Esophagus muscularis mucosa (tissue), 4 donors: ENCODE measurements at regions not wholly inside any gene's neighbourhood (a gene's known extent, or its start where the extent isn't known, plus 50 kb on each side); places are given as distances from the start of the nearest gene placed in this dataset.

ENCODE experiments used
- EP300 ChIP-seq: sonication (generic); formaldehyde crosslinking; IDR thresholded peaks from one replicate; pipeline ENCODE4 v1.6.1; 2017; ENCODE audit warnings: antibody characterized with exemption
- POLR2A ChIP-seq: fragments of 450-650 bp; IDR thresholded peaks from one replicate; pipeline ENCODE4 v1.6.1; 2017; ENCODE audit warnings: antibody characterized with exemption, moderate library complexity, mild to moderate bottlenecking, low read depth
- POLR2AphosphoS5 ChIP-seq, 2 donors: sonication (generic); formaldehyde crosslinking; IDR thresholded peaks; one replicate each; pipeline ENCODE4 v1.6.1; 2017; ENCODE audit warnings: antibody characterized with exemption in 2 of 2
- TF ChIP-seq, protein P1 (sequence below), 3 experiments: fragments of 200-600 bp in 2 of 3; fragments of 450-650 bp in 1 of 3; sonication (generic) in 2 of 3; IDR thresholded peaks; one replicate each; pipeline ENCODE4 v1.5.1; 2017 to 2019; ENCODE audit warnings: antibody characterized with exemption in 3 of 3, mild to moderate bottlenecking in 2 of 3, moderate library complexity in 1 of 3

DNA sequence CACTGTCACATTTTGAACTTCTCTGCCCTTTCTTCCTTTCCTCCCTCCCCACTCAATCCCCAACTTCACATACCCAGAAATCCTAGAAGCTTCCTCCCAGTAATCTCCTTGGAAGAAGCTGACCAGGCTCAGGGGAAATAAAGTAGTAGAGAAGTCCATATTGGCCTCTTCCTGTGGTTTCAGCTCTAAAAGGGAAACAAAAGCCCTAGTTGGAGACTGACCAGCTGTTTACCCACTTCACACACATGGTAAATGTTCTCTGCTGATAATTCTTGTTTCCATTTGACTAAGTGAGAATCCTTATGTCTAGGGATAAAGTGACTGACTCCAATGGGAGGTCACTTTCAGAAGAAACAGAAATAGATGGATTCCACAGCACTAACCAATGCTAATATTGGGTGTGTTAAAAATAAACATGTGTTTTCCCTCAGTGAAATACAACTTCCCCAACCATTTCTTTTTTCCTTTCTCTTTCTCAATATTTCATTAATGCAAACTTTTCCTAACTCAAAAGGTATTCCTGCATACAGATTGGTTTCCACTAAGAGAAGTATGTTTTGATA lies 178.9 kb upstream of the DPT start:
- TF ChIP-seq, protein P1, sequence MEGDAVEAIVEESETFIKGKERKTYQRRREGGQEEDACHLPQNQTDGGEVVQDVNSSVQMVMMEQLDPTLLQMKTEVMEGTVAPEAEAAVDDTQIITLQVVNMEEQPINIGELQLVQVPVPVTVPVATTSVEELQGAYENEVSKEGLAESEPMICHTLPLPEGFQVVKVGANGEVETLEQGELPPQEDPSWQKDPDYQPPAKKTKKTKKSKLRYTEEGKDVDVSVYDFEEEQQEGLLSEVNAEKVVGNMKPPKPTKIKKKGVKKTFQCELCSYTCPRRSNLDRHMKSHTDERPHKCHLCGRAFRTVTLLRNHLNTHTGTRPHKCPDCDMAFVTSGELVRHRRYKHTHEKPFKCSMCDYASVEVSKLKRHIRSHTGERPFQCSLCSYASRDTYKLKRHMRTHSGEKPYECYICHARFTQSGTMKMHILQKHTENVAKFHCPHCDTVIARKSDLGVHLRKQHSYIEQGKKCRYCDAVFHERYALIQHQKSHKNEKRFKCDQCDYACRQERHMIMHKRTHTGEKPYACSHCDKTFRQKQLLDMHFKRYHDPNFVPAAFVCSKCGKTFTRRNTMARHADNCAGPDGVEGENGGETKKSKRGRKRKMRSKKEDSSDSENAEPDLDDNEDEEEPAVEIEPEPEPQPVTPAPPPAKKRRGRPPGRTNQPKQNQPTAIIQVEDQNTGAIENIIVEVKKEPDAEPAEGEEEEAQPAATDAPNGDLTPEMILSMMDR (IDR thresholded peaks at IDR 0.05): no peak
- TF ChIP-seq EP300 (no peak), POLR2AphosphoS5 (IDR thresholded peaks at IDR 0.05) (no peak), POLR2A (no peak)
